22Rv1 (cell line): ENCODE measurements at regions not wholly inside any gene's neighbourhood (a gene's known extent, or its start where the extent isn't known, plus 50 kb on each side); places are given as distances from the start of the nearest gene placed in this dataset.
"Not testable (repeated sequence)": the region's sequence is repeated elsewhere in the genome, so short reads cannot be mapped to it uniquely, and the experiment has no call there.

ENCODE experiments used
- H3K27ac ChIP-seq: fragments of 450-650 bp; 2 replicates; pipeline ENCODE4 v1.5.1; 2017
- CTCF ChIP-seq: fragments of 450-650 bp; IDR thresholded peaks from 2 replicates; pipeline ENCODE4 v1.5.1; 2017; ENCODE audit warnings: mild to moderate bottlenecking
- ZFX ChIP-seq: fragments of 450-650 bp; IDR thresholded peaks from 2 replicates; pipeline ENCODE4 v1.6.1; 2017; ENCODE audit warnings: antibody characterized with exemption, borderline replicate concordance

- no peak overlapping the region for H3K27ac ChIP-seq
- TF ChIP-seq ZFX (no peak), CTCF (no peak)
Observed at GRCh38 chr1:116289193-116289592, 83.9 kb upstream of the ATP1A1 start.

- TF ChIP-seq CTCF, result no peak
- TF ChIP-seq ZFX, result no peak
- H3K27ac ChIP-seq, result no peak overlapping the region
Observed at GRCh38 chr1:116290085-116290705, 82.8 kb upstream of the ATP1A1 start.

GRCh38 chr1:116291024-116291423 lies 82.0 kb upstream of the ATP1A1 start:
- no peak overlapping the region for H3K27ac ChIP-seq
- TF ChIP-seq ZFX, result no peak
- TF ChIP-seq CTCF, result no peak

- no peak for TF ChIP-seq CTCF
- no peak for TF ChIP-seq ZFX
- no peak overlapping the region for H3K27ac ChIP-seq
Observed at GRCh38 chr1:116292929-116293725, 79.9 kb upstream of the ATP1A1 start.

- H3K27ac ChIP-seq, result no peak overlapping the region
- TF ChIP-seq ZFX (no peak), CTCF (no peak)
Observed at GRCh38 chr1:116297495-116298212, 75.4 kb upstream of the ATP1A1 start.

- H3K27ac ChIP-seq, result not testable (repeated sequence)
Observed at GRCh38 chr1:116298213-116298579, 74.8 kb upstream of the ATP1A1 start.

GRCh38 chr1:116298746-116299145 lies 74.3 kb upstream of the ATP1A1 start:
- no peak overlapping the region for H3K27ac ChIP-seq
- TF ChIP-seq CTCF (no peak), ZFX (no peak)
